G401 (cell line): ENCODE measurements at regions not wholly inside any gene's neighbourhood (a gene's known extent, or its start where the extent isn't known, plus 50 kb on each side); places are given as distances from the start of the nearest gene placed in this dataset.
"Not testable (repeated sequence)": the region's sequence is repeated elsewhere in the genome, so short reads cannot be mapped to it uniquely, and the experiment has no call there.

Experiments
- DNase-seq: peaks from one replicate; pipeline ENCODE4 v3.0.0-alpha.2; 2015; ENCODE audit warnings: low spot score
- in situ Hi-C: cut with HindIII; loops from 2 replicates; pipeline ENCODE4 v1.10.0; 2016; ENCODE audit warnings: low sequenced_read_pairs, mixed read lengths

DNA sequence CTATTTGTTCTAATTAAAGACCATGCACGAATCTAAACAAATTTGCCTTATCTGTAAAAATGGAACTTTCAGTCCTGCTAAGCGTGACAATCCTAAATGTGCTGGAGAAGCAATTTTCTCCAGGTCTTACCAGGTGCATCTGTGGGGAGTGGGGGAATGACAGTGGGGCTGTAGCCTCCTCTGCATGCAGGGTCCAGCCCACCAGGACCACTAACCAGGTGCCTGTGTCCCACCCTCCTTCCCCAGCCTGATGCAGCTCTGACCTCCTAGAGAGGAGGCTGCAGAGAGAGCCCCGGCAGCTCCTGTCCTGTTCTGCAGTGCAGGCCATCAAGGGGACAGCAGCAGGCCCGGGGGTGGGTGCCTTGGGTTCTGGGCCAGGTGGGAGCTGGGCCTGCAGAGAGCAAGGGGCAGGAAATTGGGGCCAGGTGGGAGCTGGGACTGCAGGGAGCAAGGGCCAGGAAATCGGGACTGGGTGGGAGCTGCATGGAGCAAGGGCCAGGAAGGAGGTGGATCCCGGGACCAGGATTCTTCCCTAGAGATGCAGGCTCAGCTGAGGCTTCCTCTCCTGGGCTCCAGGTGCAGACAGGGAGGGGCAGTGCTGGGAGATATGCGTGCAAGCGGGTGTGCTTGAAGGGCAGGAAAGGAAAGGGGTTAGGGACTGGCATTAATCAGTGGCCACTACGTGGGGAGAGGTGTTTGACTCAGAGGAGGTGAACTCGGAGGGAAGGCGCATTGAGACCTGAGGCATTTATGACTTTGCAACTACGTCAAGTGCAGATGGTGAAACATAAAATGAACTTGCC is 185.3 kb downstream of the ANKRD30B start:
- in situ Hi-C loops, result no loop called here
- no peak for DNase-seq

DNA sequence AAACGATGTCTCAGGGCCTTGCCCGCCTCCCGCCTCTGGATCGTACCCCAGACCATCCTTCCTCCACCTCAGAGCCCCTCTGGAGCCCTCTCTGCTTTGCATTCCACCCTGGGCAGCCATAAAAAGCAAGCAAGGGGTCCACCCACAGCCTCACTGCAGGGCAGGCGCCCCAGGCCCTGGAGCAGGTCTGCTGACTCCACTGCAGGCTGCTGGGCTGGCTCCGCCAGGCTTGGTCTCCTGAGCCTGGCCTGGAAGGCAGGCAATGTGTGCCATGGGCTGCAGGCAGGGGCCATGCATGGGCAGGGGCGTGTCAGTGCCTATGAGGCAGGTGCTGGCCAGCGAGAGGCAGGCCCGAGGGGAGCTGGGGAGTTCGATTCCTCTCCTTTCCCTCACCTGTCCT is 186.0 kb downstream of the ANKRD30B start:
- no peak for DNase-seq
- in situ Hi-C loops, result no loop called here

DNA sequence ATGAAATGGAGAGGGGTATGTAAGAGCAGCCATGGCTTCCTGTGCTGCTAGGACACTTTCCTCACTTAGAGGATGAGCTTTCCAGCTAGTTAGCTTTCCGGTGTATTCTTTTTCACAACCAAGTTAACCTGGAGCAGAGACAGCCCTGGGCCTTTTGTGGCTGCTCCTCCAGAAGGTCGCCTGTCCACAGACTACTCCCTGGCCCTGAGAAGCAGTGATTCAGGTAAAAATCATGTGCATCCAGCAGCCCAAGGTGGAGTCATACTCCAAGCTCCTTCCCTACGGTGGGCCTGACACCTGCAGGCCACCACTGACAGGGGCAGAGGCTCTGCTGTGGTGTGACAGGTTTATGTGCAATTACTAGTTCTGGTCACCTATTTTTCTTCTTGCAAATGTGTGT is 187.2 kb downstream of the ANKRD30B start:
- in situ Hi-C loops, result no loop called here
- DNase-seq, result no peak

DNA sequence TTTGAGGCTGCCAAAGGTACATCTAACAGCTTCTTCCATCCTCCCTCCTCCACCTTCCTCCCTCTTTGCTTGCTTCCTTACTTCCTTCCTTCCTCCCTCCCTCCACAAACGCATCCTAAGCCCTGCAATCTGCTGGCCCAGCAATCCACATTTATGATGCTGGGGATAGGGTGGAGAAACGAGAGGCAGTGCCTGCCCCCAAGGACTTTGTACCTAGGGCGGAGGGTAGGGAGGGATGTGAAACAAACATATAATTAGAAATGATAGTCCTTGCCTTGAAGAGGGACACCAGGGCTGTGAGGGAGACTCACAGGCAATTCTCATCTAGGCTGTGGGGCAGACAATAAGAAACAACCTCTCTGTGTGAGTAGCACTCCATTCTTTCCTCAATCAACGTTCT is 188.3 kb downstream of the ANKRD30B start:
- in situ Hi-C loops, result no loop called here
- DNase-seq, result no peak

DNA sequence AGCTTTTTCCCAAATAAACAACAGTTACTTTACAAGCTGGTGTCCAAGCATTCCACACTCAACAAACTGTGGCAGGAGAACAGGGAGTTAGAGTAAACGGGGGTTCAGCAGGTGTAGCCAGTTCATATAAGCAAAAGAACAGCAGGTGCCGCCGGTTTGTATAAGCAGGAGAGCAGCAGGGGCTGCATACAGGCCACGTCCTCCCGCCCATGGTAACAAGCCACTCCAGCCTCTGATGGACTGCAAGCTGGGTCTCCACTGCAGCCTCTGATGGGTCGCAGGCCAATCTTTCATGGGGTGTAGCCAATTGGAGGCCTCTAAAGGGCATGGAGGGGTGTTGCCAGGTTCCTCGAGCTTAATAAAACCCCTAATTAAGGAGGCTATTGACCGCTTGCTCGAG is 189.3 kb downstream of the ANKRD30B start:
- no peak for DNase-seq
- in situ Hi-C loops, result no loop called here

DNA sequence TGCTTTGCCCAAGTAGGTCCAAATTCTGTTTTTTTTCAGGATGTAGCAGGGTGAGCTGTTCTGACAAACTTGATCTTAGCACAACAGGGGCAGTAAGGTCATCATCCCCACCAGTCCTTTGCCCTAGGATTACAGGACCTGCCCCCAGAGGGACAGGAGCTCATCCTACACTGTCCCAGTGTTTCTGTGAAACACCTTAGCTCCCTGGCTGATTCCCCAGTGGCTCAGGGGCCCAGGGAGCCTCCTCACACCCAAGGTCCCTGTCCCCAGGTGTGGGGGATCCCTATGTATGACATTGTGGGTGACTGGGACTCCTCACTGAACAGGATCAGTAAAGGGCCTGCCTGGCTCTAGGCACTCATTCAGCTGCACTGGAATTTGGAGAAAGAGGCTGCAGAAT is 191.2 kb downstream of the ANKRD30B start:
- DNase-seq, result no peak
- in situ Hi-C loops, result no loop called here

DNA sequence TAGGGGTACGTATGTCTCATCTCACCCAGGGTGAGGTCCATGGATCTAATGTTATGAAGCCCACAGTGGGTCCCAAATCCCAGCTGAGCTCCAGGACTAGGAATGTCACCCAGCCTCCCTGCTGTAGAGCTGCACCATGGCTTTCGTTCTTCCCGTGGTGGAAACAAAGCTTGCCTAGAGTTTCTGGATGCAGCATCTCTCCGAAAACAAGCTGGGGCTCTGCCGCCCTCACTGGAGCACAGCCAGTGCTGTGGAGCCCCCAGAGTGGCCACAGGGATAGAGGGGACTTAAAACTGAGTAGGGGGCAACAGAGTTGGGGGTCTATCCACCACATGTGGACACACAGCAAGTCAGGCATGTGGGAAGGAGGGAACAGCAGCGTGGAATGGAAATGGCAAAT is 192.1 kb downstream of the ANKRD30B start:
- in situ Hi-C loops, DNase-seq: not testable (repeated sequence)

DNA sequence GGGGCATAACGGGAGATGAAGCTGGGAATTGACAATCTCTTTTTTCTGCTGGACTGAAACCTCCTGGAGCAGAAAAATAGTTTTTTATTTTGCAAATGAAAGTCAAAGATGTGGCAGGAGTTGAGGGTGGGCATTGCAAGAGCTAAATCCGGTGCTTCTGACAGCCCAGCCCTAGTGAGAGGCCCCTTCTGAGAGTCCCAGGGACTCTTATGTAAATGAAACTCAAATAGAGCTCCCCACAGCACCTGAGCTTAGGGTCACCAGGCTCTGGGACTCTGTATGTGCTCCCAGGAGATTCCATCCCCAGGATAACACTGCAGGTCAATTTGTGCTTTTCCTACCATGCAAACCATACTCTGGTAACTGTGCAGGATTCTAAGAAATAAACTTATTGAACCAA is 192.8 kb downstream of the ANKRD30B start:
- DNase-seq, result no peak
- in situ Hi-C loops, result no loop called here

DNA sequence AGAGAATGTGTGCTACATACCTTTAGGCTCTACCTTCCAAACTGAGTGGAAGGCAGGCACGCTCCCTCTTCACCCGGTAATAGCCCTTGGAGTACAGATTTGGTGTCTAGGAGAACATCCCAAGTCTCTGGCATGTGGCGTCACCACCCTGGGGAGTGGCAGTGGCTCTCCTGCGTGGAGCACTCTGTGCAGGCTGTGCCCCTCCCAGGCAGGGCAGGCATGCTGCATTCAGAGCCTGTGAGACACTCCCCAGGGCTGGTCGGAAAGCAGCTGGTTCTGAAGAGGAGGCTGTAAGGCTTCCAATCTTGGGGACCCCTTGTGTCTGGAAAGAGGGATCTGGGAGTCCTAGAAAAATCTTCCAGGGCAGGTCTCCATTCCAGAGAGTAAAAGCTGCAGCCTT is 193.3 kb downstream of the ANKRD30B start:
- in situ Hi-C loops, result no loop called here
- DNase-seq, result no peak

DNA sequence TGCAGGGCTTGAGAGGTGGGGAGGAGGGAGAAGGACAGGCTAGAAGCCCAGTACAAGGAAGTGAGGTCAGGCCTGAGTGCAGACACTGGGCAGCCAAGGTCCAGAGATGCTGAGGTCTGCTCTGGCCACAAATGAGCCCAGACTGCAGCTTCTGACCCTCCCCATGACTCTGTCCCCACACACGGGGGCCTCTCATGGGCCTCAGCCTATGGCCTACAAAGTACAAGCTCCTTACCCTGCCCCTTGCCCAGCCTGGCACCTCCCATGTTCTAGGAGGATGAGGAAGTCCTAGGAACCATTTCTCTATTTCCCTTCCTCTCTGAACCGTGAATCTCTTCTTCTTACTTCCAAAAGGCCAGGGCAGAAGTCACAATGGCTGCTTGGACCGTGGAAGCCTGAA is 193.8 kb downstream of the ANKRD30B start:
- in situ Hi-C loops, result no loop called here

DNA sequence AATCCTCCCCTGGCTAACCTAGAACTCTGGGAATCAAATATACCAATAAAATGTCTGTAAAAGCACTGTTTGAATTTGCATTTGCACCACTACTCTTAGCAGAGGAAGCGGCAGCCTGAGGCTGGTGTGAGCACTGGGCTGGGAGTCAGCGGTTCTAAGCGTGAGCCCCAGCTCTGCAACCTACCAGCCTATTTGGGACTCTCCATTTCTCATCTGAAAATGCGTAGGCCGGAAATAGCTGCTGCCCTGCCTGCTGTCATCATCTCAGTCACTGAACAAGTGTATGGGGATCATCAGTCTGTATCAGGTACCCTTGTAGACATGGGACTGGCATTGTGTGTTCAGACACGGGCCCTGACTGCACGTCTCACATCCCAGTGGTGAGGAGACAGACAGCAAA is 194.3 kb downstream of the ANKRD30B start:
- in situ Hi-C loops, result no loop called here
- DNase-seq, result no peak

More for the DNA sequence above, 193.8 kb downstream of the ANKRD30B start:
- DNase-seq, result no peak

DNA sequence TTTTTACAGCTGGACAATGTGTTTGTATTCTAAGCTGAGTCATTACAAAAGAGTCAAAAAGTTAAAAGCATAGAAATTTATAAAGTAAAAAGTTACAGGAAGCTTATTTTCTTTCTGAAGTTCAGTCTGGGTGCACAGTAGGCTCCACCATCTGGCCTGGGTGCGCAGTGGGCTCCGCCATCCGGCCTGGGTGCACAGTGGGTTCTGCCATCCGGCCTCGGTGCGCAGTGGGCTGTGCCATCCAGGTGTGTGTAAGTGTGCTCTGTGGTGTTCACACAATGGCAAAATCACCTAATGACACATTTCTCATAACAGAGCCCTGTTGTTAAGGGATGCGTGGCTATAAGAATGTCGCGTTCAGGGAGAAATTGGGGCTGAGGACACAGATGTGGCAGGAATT is 195.5 kb downstream of the ANKRD30B start:
- no peak for DNase-seq
- in situ Hi-C loops, result no loop called here

DNA sequence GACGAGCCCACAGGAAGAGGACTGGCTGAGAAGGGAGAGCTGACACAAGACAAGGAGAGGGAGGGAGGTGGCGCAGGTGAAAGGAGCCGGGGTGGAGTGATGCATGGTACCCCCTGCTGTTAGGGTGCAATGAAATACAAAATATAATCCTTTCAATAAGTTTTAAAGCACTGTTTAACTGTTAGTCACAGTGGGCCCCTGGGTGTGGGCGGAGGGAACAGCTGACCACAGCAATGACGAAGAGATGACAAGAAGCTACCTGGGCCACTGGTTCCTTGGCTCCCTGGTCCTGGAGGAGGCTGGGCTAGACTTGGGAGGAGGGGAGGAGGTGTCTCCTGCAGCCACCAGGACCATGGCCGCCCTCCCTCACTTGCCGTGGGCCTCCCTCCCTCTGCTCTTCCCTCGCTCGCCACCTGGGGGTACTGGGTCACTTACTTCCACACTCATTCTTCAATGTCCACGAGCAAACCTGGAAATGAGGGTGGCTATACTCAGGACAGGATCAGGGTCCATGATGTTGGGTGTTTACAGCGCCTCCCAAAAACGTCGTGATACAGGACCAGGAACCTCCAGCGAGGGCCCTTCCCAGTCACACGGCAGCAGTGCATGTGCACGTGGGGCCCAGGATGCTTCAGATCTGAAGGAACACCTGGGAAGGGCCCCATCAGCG is 196.1 kb downstream of the ANKRD30B start:
- DNase-seq, result no peak
- in situ Hi-C loops, result no loop called here

DNA sequence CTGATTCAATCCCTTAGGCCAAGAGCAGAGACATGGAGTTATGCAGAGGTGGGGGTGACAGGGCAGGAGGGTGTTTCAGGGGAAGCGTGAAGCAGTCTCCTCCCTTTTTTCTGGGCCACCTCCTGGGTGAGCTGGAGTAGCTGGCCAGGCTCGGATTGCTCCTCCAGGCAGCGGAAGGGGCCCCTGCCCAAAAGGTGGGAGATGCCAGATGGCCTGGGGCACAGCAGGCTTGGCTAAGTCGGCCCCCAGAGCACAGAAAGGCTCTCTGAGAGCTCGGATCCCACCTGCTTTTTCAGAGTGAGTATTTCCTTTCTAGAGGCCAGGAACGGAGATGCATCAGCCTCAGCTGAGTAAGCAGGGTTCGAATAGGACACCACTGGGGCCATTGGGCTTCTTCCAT is 196.9 kb downstream of the ANKRD30B start:
- no peak for DNase-seq
- in situ Hi-C loops, result no loop called here

DNA sequence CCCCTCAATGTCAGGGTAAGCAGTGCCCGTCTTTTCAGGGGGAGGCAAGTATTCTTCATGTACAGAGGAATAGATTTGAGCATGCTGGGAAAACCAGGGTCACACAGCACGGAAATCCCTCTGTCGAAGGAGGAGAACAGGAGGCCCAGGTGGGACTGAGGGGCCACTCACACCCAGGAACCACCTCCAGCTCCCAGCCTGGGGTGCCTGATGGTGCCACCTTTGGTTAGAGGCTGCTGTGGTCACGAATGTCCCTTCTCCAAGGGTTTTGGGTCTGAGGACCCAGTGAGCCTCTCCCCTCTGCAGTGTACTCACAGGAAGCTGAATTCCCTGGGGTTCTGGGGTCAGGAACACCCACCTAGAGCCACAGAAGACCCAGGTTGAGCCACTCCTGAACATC is 197.3 kb downstream of the ANKRD30B start:
- in situ Hi-C loops, result no loop called here

DNA sequence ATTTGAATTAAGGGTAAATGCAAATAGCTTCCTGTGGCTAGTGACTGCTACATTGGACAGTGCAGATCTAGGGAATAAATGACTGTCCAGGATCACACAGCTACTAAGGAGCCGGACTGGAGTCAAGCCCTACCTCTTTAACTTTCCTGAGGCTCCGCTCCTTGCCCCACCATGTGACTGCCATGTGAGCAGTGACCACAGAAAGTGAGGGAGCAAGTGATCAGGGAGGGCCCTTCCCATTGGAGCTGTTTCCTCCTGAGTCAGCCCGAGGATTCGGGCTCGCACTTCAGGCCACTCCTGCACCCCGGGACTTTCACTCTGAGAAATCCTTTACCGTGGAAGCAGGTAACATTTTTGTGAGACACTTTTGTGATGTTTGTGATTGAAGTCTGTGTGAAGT is 198.0 kb downstream of the ANKRD30B start:
- DNase-seq, result no peak
- in situ Hi-C loops, result no loop called here

More for the DNA sequence above, 197.3 kb downstream of the ANKRD30B start:
- no peak for DNase-seq

DNA sequence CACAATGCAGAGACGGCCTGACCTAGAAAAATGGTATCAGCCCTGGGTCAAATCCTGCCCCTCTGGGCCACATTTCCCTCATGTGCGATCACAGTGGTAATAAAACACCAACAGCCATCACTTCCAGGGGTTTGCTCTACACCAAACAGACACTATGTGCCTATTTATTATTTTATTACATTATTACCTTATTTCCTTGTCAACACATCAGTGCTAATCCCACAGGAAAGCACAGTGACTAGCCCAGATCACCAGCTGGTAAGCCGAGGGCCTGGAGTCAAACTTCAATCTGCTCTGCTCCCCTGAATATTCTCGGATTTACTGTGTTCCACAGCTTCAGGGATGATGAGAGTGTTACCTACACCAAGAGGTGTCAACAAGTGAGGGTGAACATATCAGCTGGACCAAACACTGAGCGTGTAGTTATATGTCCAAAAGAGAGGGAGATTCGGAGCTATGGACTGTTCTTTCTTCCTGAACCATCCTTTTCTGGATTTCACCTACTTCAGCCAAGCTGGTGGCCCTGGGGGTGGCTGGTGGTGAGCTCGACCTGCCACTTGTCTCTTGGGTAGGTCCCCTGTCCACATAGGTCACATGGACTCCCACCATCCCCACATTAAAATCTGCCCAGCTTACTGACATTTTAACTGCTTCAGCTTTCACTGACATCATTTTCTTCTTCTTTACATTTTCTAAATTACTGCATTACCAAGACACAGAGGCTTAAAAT is 198.9 kb downstream of the ANKRD30B start:
- in situ Hi-C loops, DNase-seq: not testable (repeated sequence)

DNA sequence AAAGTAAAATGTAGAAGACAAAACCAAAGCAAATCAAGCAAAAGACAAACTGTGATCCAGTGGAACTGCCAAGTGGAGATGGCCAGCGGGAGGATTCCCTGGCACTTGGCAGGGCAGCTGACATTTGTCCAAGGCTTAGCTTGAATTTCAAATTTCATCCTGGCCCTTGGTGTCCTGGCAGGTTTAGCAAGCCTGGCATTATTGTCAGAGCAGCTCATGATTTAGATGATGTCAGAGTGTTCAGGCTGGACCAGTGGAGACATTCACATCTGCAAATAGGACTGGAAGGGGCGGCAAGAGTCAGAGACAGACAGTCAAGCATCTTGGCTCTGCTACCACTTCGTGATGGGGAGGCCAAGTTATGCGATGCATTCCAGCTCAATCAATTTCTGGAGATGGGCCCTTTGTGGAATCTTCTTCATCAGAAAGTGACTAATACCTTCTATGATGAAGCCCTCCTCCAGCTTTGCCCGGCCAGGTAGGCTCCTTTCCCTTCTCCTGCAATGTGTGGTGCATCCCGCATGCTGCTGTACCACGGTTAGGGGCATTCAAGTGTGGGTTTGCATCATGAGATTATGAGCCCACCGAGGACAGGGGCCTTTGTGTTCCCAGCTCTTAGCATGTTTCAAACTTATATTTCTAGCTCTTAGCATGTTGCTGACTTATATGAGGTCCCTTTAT is 199.7 kb downstream of the ANKRD30B start:
- DNase-seq, result peak; percentile 56
- in situ Hi-C loops, result no loop called here

DNA sequence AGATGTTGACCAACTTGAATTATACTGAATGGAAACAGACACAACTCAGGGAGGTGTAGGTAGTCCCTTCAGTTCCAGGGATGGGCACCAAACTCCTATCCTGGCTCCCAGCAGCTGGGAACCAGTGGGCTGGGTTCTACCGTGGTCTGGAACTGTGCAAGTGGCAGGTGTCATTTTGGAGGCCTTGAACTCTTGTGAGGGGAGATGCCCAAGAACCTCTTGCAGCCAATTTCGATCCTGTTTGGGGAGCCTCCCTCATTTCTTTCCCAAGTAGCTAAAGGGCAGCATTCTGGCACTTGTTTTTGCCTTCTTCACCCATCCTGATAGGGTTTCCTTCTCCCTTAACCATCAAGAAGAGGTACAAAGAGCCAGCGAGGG is 200.2 kb downstream of the ANKRD30B start:
- in situ Hi-C loops, result no loop called here
- DNase-seq, result no peak
